Fibroblast of skin of right biceps (primary cell): ENCODE measurements at regions not wholly inside any gene's neighbourhood (a gene's known extent, or its start where the extent isn't known, plus 50 kb on each side); places are given as distances from the start of the nearest gene placed in this dataset.
"Not testable (repeated sequence)": the region's sequence is repeated elsewhere in the genome, so short reads cannot be mapped to it uniquely, and the experiment has no call there.

ENCODE experiments used
- DNase-seq: peaks from one replicate; pipeline ENCODE4 v3.0.0-alpha.2; 2013

GRCh38 chr3:190984502-190985244, 122.2 kb upstream of the GMNC start:
- no peak for DNase-seq

- DNase-seq: no peak
Observed at GRCh38 chr3:190983875-190984274, 121.4 kb upstream of the GMNC start.

- DNase-seq: no peak
Observed at GRCh38 chr3:190973771-190974170, 111.3 kb upstream of the GMNC start.

- no peak for DNase-seq
Observed at GRCh38 chr3:190972840-190973270, 110.4 kb upstream of the GMNC start.

- no peak for DNase-seq
Observed at GRCh38 chr3:190972196-190972595, 109.7 kb upstream of the GMNC start.

DNA sequence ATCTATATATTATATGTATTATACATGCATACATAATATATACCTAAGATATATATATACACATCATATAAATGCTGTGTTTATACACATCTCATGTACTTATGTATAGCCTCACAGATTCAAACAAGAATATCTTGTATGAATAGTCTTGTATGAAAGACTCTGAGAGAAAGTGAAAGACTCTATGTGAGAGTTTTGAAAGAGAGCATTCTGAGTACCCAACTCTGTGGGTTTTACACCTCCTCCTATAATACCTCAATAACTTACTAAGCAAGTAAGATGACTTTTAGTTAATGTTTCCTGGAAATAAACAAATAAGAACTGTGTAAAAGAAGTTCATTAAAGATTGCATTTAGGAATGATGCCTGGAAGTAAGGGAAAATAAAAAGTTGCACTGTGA, 108.1 kb upstream of the GMNC start:
- DNase-seq: no peak

GRCh38 chr3:190968616-190969015, 106.1 kb upstream of the GMNC start:
- no peak for DNase-seq

GRCh38 chr3:190964931-190965330, 102.4 kb upstream of the GMNC start:
- not testable (repeated sequence) for DNase-seq

DNA sequence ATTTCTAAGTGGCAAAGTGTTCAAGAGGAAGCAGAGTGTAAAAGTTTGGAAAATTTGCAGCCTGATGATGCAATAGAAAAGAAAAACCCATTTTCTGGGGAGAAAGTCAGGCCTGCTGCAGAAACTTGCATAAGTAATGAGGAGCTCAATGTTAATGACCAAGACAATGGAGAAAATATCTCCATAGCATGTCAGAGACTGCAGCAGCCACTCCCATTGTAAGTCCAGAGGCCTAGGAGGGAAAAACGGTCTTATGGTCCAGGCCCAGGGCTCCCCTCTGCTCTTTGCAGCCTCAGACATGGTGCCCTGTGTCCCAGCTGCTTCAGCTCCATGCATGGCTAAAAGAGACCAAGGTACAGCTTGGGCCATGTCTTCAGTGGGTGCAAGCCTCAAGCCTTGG, 96.6 kb upstream of the GMNC start:
- no peak for DNase-seq

DNA sequence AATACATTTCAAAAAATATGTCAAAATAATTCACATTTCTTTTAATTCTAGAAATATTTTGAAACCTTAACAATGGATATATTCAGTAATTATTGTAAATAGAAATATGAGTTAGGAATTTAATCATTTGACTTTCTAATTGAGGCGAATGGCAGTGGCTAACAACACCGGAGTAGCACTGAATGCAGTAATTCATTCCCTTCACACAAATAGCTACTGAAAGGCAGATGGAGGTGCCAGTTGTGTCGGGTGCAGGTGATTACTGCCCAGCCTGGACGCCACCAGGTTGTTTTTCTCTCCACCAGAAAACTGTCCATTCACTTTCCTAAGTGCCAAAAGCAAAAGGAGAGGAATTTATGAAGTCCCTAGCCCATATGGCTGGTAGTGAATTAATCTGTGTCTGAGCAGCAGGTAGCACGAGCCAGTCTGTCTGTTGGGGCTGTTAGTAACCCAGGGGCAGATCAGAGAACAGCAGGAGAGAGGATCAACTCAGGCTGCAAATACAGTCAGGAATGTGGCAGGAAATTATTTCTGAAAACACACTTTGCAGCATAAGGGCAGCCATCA, 79.3 kb upstream of the GMNC start:
- no peak for DNase-seq

DNA sequence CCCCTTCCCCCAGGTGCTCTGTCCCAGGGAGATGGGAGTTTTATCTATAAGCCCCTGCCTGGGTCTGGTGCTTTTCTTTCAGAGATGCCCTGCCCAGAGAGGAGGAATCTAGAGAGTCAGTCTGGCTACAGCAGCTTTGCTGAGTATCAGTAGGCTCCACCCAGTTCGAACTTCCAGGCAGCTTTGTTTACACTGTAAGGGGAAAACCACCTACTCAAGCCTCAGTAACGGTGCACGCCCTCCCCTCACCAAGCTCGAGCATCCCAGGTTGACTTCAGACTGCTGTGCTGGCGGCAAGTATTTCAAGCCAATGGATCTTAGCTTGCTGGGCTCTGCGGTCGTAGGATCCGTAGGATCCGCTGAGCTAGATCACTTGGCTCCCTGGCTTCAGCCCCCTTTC, 72.1 kb upstream of the GMNC start:
- not testable (repeated sequence) for DNase-seq

DNA sequence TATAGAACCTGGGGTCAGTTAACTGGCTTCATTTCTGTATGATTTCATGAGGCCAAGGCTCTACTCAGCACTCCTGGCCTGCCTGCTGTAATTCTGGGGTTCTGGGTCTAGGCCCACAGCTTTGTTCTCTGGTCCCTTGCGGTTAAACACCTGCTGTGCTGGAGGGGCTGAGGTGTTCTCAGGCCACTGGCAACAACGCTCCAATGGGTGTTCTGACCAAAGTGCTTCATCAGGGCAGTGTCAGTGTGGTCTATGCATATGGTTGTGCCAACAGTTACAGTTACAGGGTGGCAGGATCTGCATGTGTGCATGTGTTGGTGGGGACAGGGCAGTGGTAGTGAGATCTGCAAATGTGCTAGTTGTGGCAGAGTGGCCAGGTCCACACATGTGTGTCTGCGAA, 64.1 kb upstream of the GMNC start:
- no peak for DNase-seq

- DNase-seq: no peak
Observed at GRCh38 chr3:190912736-190913135, 50.2 kb upstream of the GMNC start.
